ENCODE measurements at regions not wholly inside any gene's neighbourhood (a gene's known extent, or its start where the extent isn't known, plus 50 kb on each side); places are given as distances from the start of the nearest gene placed in this dataset.
"Not testable (repeated sequence)": the region's sequence is repeated elsewhere in the genome, so short reads cannot be mapped to it uniquely, and the experiment has no call there.

DNA sequence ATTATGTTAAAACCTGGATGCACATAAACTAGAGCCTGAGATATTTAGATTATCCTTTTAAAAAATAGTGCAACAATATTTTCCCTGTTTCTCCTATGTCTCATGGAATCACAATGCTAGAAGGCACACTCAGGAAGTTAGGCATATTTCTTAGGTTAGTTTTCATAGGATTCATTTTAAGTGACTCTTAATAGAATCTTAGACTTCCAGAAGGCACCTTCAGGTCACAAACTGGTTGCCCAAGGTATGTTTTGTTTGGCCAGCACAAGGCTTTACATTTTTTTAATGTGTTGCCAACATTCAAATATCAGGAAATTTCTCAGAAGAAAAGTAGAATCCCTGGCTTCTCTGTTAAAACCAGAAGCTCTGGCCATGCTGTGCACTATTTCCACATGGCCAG lies 129.3 kb downstream of the LNPK start:
- no peak for DNase-seq

DNA sequence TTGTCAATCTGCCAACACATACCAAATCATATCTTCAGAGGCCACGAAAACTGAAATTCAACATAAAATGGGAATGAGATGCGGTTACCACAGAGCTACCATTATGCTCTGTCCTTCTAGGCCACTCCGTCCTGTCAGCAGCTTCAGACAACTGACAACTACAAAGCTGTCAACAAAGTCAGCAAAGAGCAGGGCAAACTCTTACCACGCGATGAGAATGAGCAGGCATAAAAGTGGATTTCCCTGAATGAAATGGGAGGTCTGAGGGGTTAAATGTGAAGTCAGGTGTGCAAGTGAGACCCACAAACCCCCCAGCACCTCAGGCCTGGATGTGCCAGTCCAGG lies 130.1 kb downstream of the LNPK start:
- no peak for DNase-seq

DNA sequence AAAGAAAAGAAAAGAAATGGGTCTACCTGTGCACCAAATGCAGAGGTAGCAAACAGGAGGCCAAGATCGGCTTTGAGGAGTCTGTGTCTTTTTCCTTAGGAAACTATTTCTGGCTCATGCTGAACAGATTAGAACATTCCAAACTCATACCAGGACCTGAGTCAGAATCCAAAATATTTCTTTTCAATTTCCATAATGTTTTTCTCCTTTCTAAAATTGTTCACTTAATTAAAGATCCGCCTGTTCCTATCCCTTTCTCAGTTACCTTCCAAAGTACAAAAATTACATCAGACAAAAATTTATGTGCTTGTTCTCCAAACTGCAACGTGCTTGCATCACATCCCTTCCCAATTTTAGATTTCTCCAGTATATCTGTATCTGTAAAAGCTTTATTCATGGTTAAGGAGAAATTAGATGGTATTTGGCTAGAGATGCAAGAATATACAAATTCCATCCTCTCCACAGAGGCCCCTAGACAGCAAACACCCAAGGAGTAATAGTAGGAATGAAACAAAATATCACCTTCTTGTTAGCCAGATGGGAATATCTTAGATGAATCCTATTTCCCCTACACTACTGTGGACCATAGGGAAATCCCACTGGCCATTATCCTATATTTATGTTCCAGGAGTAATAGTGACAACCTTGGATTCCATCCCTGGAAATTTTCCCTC lies 130.6 kb downstream of the LNPK start:
- no peak for DNase-seq

DNA sequence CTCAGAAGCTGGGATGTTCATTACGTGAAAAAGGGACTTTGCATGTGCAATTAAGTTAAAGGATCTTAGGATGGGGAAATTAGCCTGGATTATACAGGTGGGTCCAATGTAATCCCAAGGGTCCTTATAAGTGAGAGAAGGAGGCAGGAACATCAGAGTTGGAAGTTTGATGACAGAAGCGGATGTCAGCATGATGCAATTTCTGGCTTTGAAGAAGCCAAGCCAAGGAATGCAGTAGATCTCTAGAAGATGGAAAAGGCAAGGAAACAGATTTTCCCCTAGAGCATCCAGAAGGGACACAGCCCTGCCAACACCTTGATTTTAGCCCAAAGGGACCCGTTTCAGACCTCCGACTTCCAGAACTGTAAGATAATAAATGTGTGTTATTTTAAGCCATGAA lies 136.4 kb downstream of the LNPK start:
- DNase-seq: no peak

DNA sequence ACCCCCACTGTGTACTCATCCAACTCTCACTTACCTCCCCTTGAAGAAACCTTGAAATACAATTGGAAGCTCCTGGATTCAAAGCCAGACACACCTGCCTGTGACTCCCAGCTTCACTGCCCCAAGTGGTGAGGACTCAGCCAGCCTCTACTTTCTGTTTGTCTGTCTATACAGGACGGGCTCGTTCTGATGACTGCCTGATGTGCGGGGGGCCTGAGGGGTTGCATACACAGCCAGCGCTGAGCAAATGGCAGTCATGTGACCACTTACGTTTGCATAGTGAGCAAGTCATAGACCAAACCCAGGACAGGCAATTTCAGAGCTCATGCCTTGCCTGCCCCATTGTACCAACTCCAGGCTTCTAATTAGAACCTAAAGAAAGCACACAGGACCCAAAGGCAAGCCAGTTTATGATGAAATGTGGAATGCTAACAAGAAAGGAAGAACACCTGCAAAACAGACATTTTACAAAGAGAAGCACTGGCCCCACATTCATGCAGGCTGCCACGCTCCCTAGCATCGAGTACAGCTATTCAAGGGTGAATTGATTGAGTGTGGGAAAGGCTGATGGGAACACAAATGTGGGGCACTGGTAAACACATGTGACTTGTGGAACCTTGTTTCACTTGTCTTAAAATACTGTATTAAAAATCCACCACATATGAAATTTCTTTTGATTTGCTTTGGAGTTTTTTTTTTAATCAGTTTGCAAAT lies 137.8 kb downstream of the LNPK start:
- DNase-seq: no peak

DNA sequence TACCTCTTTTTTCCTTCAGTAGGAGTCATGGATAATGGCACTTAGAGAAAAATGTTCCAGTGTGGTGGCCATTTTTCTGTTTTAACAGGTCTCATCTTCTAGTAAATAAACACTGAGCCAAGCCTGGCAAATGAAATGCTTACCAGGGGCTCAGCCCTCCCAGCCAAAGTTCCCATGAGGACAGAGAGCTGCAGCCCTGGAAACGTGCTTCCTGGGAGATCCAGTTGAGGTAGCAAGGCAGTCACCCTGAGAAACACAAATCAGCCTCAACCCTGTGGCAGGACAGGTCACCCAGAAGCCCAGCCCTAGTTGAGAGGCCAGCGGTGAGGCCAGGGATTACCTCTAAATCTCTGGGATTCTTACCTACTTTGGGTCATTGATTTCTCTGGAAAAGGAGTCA lies 140.1 kb downstream of the LNPK start:
- no peak for DNase-seq

DNA sequence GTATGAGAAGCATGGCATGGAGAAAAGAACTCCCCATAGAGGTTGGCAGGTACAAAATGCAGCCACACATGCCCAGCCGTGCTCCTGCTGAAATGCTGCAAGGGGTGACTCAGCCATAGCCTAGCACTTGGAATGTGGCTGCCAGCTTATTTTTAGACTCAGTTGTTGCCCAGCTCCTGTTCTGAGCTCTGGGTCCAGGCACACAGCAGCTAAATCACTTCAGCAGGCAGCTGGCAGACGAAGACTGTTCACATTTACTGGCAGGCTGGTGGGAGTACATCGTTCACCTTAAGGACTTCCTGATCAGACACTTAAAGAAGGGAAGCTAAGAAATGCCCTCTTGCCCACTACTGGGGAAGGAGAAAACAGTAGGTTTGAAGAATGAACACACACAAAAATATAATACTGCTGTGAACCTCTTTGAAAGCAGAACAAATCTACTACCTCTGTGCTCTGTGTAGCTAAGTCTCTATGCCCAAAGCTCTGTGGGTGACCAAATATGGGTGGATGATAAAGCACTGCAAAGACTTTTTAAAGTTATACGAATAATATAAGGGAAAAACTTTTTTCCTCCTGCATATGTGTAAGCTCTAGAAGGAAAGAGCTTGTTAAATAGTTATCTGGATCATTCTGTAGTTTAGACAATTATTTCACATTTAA lies 146.1 kb downstream of the LNPK start:
- DNase-seq: no peak

DNA sequence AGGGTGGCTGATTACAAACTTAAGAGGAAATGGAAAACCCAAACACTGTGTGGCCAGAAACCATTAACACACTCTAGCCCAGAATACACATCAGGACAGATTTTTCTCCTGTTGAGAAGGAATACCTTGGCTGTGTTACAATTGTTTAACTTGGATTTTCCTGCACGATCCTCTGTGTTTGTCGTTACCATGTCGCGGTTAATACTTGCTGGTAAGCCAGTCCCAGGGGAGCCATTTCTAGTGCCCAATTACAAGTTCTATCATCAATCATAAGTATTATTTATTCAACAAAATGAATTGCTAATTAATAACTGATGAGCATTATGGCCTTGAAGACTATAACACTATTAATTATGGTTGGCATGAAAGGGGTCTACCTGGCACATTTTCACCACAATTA lies 146.8 kb downstream of the LNPK start:
- no peak for DNase-seq

DNA sequence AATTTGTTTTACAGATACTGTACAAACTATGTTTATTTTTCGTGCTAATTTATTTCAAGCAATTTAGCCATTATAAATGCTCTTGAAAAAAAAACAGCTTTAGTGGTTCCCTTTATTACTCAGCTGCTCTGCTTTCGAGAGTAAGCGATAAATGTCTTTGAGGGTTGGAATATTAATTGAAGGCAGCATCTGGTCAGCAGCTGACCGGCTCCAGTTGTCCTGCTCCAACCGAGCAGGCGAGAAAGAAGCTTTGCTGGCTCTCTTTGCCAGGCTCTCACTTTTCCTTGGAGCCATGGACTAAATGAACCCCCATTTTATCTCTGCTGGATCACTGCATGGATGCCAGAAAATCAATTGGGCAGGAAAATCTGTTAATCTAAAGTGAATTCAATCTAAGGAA lies 147.4 kb downstream of the LNPK start:
- no peak for DNase-seq

DNA sequence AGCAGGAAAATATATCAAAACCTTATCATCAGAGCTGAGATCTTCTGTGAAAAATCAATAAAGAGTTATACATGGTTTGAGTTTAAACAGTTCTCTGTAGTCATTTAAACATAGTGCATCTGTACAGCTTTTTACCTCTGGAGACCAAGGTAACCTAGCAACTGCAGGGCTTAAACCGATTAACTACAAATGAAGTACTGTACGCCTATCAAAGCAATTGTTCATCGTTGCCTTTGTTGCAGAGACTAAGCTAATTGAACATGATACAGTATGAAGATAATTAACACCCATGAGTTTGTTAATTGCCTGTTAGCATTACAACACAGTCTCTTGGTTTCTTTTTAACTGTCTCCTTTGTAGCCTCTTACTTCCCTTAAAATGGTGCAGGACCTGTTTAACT lies 147.9 kb downstream of the LNPK start:
- no peak for DNase-seq

DNA sequence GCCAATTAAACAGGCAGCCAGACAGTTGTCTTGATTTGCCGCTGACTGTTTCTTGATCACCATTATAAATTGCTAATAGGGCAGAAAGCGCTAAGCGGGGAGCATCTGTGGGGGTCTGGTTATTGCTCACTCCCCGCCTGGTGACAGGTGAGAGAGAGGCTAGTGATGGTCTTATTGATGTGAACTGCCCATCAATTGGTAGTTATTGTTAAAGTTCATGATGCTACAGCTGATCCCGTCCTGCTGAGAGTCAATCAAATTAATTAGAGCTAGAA lies 148.5 kb downstream of the LNPK start:
- no peak for DNase-seq

DNA sequence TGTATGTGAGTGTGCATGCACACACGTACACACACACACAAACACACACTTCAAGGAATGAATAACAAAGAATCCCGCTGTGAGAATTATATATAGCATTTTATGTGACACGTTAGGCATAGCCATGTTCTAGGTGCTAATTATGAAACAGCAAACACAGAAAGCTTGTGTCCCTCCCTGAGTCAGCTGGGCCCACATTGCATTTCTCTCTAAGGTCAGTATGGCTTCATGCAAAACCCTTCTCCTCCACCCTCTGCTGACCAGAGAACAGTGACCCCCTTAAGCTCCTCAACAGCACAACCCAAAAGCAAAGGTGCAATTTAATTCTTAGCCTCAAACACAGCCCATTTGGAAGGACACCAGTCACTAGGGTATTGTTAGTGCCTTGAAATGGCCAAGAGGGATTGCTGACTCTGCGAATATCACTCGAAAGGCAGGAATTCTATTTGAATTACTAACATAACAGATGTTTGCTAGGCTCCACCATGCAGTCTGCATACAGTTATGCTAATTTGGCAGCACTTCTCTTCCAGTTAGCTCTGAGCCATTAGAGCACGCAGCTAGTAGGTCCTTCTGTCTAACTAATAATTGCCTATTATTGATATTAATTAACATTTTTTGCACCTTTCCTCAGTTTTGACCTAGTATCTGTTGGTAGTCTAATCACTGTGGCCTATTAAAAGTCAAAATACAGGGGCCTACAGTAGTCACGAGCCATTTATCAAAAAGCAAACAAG lies 149.0 kb downstream of the LNPK start:
- no peak for DNase-seq

DNA sequence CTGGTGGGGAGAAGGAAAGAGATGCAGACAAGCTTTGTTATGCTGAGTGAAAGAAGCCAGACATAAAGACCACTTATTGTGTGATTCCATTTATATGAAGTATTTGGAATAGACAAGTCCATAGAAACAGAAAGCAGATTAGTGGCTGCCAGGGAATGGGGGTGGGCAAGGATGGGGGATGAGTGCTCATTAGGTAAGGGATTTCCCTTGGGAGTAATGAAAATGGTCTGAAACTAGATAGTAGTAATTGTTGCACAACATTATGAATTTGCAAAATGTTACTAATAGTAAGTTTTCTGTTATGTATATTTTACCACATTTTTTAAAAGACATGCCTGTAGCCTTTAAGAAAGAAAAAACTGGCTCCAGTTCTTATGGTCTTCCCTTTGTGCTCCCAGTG lies 154.9 kb downstream of the LNPK start:
- DNase-seq: no peak

DNA sequence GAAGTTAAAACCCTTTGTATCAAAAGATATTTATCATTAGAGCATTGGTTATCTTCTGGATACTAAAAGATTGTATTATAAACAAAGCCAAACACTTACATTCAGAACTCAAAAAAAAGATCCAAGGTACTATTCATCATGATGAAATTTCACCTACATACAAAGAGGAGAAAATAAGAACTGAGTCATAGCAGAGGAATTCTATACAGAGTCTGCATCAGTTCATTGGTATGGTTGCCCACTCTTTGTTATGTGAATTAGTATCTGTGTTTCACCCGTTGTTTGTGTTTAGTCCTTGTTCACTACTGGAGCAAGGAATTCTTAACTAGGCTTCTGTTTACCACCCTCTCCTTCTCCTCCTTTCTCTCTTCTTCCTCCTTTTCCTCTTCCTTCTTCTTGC lies 157.9 kb downstream of the LNPK start:
- DNase-seq: no peak

DNA sequence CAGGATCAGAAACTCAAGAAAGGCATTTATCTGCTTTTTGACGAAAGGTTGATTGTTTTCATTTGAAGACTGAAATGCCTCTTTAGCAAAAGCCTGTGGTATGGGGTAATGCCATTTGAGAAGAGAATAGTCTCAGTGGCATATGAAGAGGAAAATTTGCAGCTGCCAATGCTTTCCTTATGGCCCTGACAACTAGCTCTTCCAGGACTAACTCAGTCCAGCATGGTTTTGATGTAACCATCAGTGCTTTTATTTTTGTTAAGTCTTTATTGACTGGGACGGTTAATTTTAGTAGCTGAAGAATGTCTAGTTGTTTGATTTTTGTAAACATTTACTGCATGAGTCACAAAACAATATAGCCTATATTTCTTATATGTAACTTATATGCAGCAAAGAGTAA lies 158.4 kb downstream of the LNPK start:
- DNase-seq: no peak

DNA sequence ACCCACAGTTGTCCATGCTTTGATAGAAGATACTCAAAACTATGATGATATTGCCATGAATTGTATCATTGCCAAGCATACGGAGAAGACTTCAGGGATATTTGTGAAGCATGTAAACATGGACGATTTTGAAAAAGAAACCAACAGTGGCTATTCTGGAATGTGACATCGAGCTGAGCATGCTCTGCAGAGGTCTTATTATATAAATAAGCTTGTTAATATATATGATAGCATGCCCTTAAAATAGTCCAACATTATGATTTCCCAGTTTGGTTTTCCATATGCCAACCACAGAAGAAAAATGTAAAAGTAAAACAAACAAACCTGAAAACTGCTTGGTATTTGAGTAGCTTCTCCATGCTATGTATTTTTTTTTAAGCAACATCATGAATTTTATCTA lies 159.1 kb downstream of the LNPK start:
- DNase-seq: no peak

DNA sequence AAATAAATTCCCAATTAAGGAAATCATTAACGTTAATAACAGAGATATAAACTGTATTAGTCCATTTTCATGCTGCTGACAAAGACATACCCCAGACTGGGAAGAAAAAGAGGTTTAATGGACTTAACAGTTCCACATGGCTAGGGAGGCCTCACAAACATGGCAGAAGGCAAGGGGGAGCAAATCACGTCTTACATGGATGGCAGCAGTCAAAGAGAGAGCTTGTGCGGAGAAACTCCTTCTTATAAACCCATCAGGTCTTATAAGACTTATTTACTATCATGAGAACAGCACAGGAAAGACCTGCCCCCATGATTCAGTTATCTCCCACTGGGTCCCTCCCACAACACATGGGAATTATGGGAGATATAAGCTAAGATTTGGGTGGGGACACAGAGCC lies 161.3 kb downstream of the LNPK start:
- DNase-seq: not testable (repeated sequence)

DNA sequence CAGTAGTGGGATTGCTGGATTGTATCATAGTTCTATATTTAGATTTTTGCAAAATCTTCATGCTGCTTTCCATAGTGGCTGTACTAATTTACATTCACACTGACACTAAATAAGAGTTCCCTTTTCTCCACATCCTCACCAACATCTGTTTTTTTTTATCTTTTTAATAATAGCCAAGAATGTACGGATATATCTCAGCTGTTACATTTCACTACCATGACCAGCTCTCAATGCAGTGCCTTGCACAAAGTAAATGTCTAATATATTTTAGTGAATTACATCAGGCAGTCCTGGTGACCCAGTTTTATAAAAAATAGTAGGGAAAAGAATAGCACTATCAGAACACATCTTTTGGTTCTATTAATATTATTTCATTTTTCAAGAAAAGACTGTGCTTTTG lies 161.8 kb downstream of the LNPK start:
- no peak for DNase-seq

DNA sequence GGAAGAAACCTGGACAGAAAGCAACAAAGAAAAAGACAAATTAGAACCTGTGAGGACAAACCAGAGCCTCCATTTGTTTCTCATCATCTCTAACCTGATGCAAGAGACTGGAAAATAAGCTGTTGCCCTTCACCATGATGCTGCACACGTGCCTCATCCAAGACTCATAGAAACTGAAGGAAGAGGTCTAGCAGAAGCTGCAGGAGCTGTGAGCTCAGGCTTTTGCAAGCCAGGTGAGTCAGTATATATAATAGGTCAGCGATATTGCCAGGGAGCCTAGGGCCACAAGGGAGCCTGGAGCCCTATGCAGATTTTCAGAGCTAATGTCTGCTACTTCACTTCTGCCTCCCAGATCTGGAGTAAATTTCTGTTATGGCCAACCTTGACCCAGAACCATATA lies 163.1 kb downstream of the LNPK start:
- no peak for DNase-seq

DNA sequence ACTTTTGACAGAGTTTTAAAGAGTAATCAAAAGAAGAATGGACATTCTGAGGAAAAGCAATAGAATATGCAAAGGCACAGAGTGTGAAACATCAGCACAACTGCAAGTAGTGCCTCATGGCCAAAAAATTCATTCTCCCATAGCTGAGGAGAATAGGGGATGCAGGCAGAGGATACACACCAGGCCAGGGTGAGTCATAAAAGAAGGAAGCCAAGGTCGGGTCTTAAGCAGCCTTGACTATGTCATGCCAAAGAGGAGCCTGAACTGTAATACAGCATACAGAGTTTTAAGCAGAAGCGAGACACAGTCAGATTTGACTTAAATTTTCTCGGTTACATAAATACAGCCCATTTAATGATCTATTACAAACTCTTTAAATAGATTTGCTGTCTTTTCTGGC lies 165.0 kb downstream of the LNPK start:
- DNase-seq: no peak

DNA sequence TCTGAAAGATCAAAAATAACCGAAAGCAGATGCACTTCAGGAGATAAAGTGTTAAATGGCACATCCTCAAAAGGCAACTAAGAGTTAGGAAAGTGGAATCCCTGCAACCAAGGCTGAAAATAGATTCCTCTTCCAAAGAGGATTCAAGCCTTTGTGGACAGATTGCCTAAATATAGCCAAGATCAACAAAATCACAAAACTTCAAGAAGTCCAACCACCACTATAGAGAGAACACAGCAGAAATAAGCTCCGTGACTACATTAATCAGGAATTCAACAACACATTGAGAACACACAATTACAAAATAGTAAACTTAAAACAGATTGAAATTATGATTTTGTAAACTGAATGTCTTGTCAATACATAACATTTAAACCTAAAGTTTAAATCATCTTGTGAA lies 165.7 kb downstream of the LNPK start:
- no peak for DNase-seq

DNA sequence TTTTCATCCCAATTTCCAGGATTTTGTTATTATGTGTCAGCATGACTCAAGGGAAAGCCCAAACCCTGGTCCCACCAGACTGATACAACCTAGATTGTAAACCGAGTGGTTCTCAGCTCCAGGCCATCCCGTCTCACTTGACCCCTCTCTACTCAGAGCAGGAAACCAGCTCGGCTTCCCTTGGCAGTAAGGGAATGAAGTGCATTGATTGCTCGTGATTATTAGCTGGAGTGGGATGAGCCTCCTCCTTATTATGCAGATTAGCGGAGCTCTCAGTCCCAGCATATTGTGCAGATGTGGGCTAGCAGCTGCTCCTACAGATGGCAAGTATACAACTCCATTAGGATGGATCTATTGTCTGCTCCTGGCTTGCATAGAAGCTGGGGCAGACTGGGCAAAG lies 167.6 kb downstream of the LNPK start:
- no peak for DNase-seq

DNA sequence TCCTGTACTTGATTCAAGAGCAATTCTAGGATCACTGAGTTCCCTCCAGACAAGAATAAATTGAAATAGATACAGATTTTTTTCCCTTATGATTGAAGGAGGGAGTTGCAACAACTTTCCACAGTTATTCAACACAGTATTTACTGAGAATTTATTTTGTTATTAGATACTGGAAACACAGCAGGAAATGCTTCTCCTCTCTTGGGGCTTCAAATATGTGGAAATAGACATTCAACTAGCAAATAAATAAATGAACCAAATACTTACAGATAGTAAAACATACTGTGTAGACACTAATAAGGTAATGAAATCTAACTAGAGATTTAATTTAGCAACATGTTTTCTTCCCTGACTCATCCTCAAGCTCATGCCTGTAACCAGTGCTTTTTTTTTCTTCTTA lies 169.2 kb downstream of the LNPK start:
- DNase-seq: no peak

DNA sequence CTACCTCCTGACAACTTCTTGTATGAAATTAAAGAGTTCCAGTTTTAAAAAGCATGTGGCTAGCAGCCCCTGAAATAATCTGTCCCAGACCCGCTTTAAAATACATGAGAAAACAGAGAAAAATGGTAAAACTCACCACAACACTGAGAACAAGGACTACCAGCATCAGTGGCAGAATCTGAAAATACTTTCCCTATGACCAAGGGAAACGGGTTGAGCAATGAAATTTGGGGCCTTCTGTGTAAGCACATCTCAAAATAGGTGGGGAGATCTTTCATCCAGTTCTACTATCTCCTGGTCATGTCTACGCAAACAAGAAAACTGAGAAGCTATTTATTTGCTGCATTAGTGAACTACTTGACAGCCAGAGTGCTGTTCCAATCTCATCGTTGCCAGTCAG lies 172.3 kb downstream of the LNPK start:
- no peak for DNase-seq

Data from stimulated activated CD4-positive, alpha-beta T cell treated with anti-CD3 and anti-CD28 coated beads, Interleukin-4, amount 100 ng/mL, for 4 hours (primary cell).